Mammary epithelial cell (primary cell): ENCODE measurements at regions not wholly inside any gene's neighbourhood (a gene's known extent, or its start where the extent isn't known, plus 50 kb on each side); places are given as distances from the start of the nearest gene placed in this dataset.

Experiments used
- EZH2 ChIP-seq: IDR thresholded peaks from 2 replicates; pipeline ENCODE4 v1.6.1; 2012; ENCODE audit warnings: low read length, inconsistent platforms, borderline replicate concordance
- TF ChIP-seq, protein P1 (sequence below), 2 donors: IDR thresholded peaks in 1 of 2; conservative IDR thresholded peaks in 1 of 2; 2 replicates each; pipeline ENCODE4 v1.5.1; 2011 to 2012; ENCODE audit warnings: inconsistent platforms in 2 of 2, low read length in 2 of 2, mild to moderate bottlenecking in 2 of 2, control low read depth in 1 of 2, low read depth in 1 of 2; ENCODE audit not compliant: insufficient read depth in 1 of 2; ENCODE audit errors: extremely low read depth in 1 of 2

DNA sequence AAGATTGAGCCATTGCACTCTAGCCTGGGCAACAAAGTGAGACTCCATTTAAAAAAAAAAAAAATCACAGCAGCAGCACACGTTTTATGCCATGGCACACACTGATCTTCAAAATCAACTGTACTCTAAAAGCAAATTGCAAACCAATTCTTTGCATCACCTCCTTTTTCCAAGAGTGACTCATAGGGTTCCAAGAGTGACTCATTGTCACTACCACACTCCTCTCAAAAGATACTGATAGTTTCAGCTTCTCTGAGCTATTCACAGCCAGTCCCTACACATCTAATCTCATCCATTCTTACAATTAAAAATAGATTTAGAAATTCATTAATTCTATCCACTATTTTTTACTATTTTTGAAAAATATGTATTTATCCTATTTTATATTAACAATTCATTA, 1494.9 kb upstream of the AGA start:
- no peak for TF ChIP-seq EZH2
- TF ChIP-seq, protein P1, sequence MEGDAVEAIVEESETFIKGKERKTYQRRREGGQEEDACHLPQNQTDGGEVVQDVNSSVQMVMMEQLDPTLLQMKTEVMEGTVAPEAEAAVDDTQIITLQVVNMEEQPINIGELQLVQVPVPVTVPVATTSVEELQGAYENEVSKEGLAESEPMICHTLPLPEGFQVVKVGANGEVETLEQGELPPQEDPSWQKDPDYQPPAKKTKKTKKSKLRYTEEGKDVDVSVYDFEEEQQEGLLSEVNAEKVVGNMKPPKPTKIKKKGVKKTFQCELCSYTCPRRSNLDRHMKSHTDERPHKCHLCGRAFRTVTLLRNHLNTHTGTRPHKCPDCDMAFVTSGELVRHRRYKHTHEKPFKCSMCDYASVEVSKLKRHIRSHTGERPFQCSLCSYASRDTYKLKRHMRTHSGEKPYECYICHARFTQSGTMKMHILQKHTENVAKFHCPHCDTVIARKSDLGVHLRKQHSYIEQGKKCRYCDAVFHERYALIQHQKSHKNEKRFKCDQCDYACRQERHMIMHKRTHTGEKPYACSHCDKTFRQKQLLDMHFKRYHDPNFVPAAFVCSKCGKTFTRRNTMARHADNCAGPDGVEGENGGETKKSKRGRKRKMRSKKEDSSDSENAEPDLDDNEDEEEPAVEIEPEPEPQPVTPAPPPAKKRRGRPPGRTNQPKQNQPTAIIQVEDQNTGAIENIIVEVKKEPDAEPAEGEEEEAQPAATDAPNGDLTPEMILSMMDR (conservative IDR thresholded peaks at IDR 0.05 in 1 of 2, IDR thresholded peaks at IDR 0.05 in 1 of 2; ENCODE audit: extremely low read depth in 1 of 2, insufficient read depth in 1 of 2, low read depth in 1 of 2, low read length in 2 of 2) = no peak
